ENCODE measurements at regions not wholly inside any gene's neighbourhood (a gene's known extent, or its start where the extent isn't known, plus 50 kb on each side); places are given as distances from the start of the nearest gene placed in this dataset.

GRCh38 chr17:73870068-73870467 lies 225.8 kb upstream of the SDK2 start:
- no peaks in the 10 kb centered on the region for H3K36me3 ChIP-seq (replicated peaks in 1 of 2; ENCODE audit: control extremely low read depth in 1 of 2, control insufficient read depth in 1 of 2, extremely low read depth in 1 of 2, insufficient read depth in 2 of 2, low read length in 1 of 2)
- H3K9ac ChIP-seq (ENCODE audit: low read length) = no peak overlapping the region
- H4K20me1 ChIP-seq (ENCODE audit: control insufficient read depth, insufficient read depth, low read length, poor library complexity, severe bottlenecking) = no peaks in the 10 kb centered on the region
- H3K27ac Mint-ChIP-seq = no peak overlapping the region
- no peak overlapping the region for H3K4me3 Mint-ChIP-seq
- H3K4me2 ChIP-seq (replicated peaks; ENCODE audit: low read depth, low read length, poor library complexity, severe bottlenecking) = no peak overlapping the region
- no peak for TF ChIP-seq CTCF (IDR thresholded peaks at IDR 0.05)
- H3K4me1 Mint-ChIP-seq = no peaks in the 10 kb centered on the region
- no peak overlapping the region for H3K4me3 ChIP-seq (ENCODE audit: control extremely low read depth in 1 of 5, extremely low read depth in 1 of 5, insufficient read depth in 1 of 5, low read depth in 2 of 5, low read length in 4 of 5)
- DNase-seq = no peak
- no peak overlapping the region for H3K27ac ChIP-seq (ENCODE audit: low read length in 2 of 2)
- intact Hi-C loops (cut with micrococcal nuclease) = no loop called here
- H3K4me1 ChIP-seq (ENCODE audit: control insufficient read depth in 2 of 2, insufficient read depth in 2 of 2, low read length in 2 of 2) = no peaks in the 10 kb centered on the region
- no peak overlapping the region for H2AFZ ChIP-seq (ENCODE audit: insufficient read depth, low read depth, low read length, poor library complexity, severe bottlenecking)
- H3K9me3 ChIP-seq (ENCODE audit: control extremely low read depth in 1 of 3, control insufficient read depth in 2 of 3, insufficient read depth in 1 of 3, low read length in 2 of 3) = peaks cover 0 to 5% (median 0%) of the 10 kb centered on the region in 3 donors
- H3K79me2 ChIP-seq (ENCODE audit: control insufficient read depth, insufficient read depth, low read length) = no peaks in the 10 kb centered on the region
- H3K9me3 Mint-ChIP-seq (ENCODE audit: insufficient read depth) = no peaks in the 10 kb centered on the region
- no peaks in the 10 kb centered on the region for H3K27me3 ChIP-seq (replicated peaks in 1 of 4; ENCODE audit: control extremely low read depth in 1 of 4, control insufficient read depth in 3 of 4, insufficient read depth in 4 of 4, low read length in 3 of 4)
- WGBS (ENCODE audit: insufficient coverage) = no CpG with 5 or more reads among the region's 6 CpGs
- ATAC-seq (ENCODE audit: low read depth) = no peak
- POLR2A ChIA-PET = no interaction called here
- peaks cover 3% of the 10 kb centered on the region for H3K27me3 Mint-ChIP-seq
- CTCF ChIA-PET = no interaction called here

- no peaks in the 10 kb centered on the region for H4K20me1 ChIP-seq (ENCODE audit: control insufficient read depth, insufficient read depth, low read length, poor library complexity, severe bottlenecking)
- no peak overlapping the region for H3K4me2 ChIP-seq (replicated peaks; ENCODE audit: low read depth, low read length, poor library complexity, severe bottlenecking)
- H3K79me2 ChIP-seq (ENCODE audit: control insufficient read depth, insufficient read depth, low read length) = no peaks in the 10 kb centered on the region
- POLR2A ChIA-PET = no interaction called here
- no peaks in the 10 kb centered on the region for H3K9me3 Mint-ChIP-seq (ENCODE audit: insufficient read depth)
- intact Hi-C loops (cut with micrococcal nuclease) = no loop called here
- ATAC-seq (ENCODE audit: low read depth) (no peak), DNase-seq (no peak)
- no peaks in the 10 kb centered on the region for H3K36me3 ChIP-seq (replicated peaks in 1 of 2; ENCODE audit: control extremely low read depth in 1 of 2, control insufficient read depth in 1 of 2, extremely low read depth in 1 of 2, insufficient read depth in 2 of 2, low read length in 1 of 2)
- H3K27ac Mint-ChIP-seq = no peak overlapping the region
- CTCF ChIA-PET = no interaction called here
- no peaks in the 10 kb centered on the region for H3K27me3 ChIP-seq (replicated peaks in 1 of 4; ENCODE audit: control extremely low read depth in 1 of 4, control insufficient read depth in 3 of 4, insufficient read depth in 4 of 4, low read length in 3 of 4)
- H3K9me3 ChIP-seq (ENCODE audit: control extremely low read depth in 1 of 3, control insufficient read depth in 2 of 3, insufficient read depth in 1 of 3, low read length in 2 of 3) = peaks cover 0 to 5% (median 0%) of the 10 kb centered on the region in 3 donors
- no peak overlapping the region for H3K4me3 Mint-ChIP-seq
- no peak overlapping the region for H3K4me3 ChIP-seq (ENCODE audit: control extremely low read depth in 1 of 5, extremely low read depth in 1 of 5, insufficient read depth in 1 of 5, low read depth in 2 of 5, low read length in 4 of 5)
- H3K9ac ChIP-seq (ENCODE audit: low read length) = no peak overlapping the region
- H3K27ac ChIP-seq (ENCODE audit: low read length in 2 of 2) = no peak overlapping the region
- no peak overlapping the region for H2AFZ ChIP-seq (ENCODE audit: insufficient read depth, low read depth, low read length, poor library complexity, severe bottlenecking)
- TF ChIP-seq EZH2 (IDR thresholded peaks at IDR 0.05; ENCODE audit: borderline replicate concordance, insufficient read depth, low read depth, low read length, poor library complexity, severe bottlenecking) (no peak), CTCF (IDR thresholded peaks at IDR 0.05) (no peak)
- peaks cover 3% of the 10 kb centered on the region for H3K27me3 Mint-ChIP-seq
- no peaks in the 10 kb centered on the region for H3K4me1 ChIP-seq (ENCODE audit: control insufficient read depth in 2 of 2, insufficient read depth in 2 of 2, low read length in 2 of 2)
- no peaks in the 10 kb centered on the region for H3K4me1 Mint-ChIP-seq
- WGBS (ENCODE audit: insufficient coverage) = no CpG with 5 or more reads among the region's 1 CpG
Measured at GRCh38 chr17:73870473-73870872, 226.2 kb upstream of the SDK2 start.

Data from B cell (primary cell).